SU-DHL-6 (cell line): ENCODE measurements at regions not wholly inside any gene's neighbourhood (a gene's known extent, or its start where the extent isn't known, plus 50 kb on each side); places are given as distances from the start of the nearest gene placed in this dataset.

Source experiments
- CTCF ChIP-seq: fragments of 200-600 bp; sonication (generic); IDR thresholded peaks from one replicate; pipeline ENCODE4 v1.5.1; 2017; ENCODE audit warnings: antibody characterized with exemption, mild to moderate bottlenecking, low read length, moderate library complexity; ENCODE audit not compliant: insufficient read depth, poor library complexity, severe bottlenecking
- EZH2phosphoT487 ChIP-seq: fragments of 200-600 bp; sonication (generic), shearing (Covaris generic); conservative IDR thresholded peaks from 2 replicates; pipeline ENCODE4 v1.6.1; 2018; ENCODE audit warnings: mild to moderate bottlenecking, antibody characterized with exemption, low read length, moderate library complexity, mixed read lengths

GRCh38 chr6:80860107-80860506 lies 753.6 kb downstream of the BCKDHB start:
- TF ChIP-seq EZH2phosphoT487 (no peak), CTCF (no peak)
